Tibial artery (tissue), 4 donors: ENCODE measurements at regions not wholly inside any gene's neighbourhood (a gene's known extent, or its start where the extent isn't known, plus 50 kb on each side); places are given as distances from the start of the nearest gene placed in this dataset.

Source experiments
- DNase-seq, 2 donors: peaks; one replicate each; pipeline ENCODE4 v3.0.0-alpha.2; 2019
- H3K27ac ChIP-seq, 2 donors: fragments of 200-600 bp; sonication (generic) in 1 of 2; 1 replicate in 1 of 2; 2 replicates in 1 of 2; pipeline ENCODE4 v1.5.1; 2018 to 2019; ENCODE audit warnings: mild to moderate bottlenecking in 1 of 2
- H3K27me3 ChIP-seq, 2 donors: fragments of 200-600 bp; sonication (generic) in 1 of 2; one replicate each; pipeline versions ENCODE4 v1.5.1 to v1.6.0; 2016 to 2019
- H3K36me3 ChIP-seq, 3 donors: fragments of 200-600 bp; sonication (generic) in 2 of 3; one replicate each; pipeline ENCODE4 v1.5.1; 2016 to 2019; ENCODE audit warnings: mild to moderate bottlenecking in 2 of 3
- H3K4me1 ChIP-seq, 4 donors: fragments of 200-600 bp; sonication (generic) in 2 of 4; 1 replicate in 3 of 4; 2 replicates in 1 of 4; pipeline ENCODE4 v1.5.1; 2016 to 2019
- H3K4me3 ChIP-seq, 2 donors: fragments of 200-600 bp; sonication (generic) in 1 of 2; 1 replicate in 1 of 2; 2 replicates in 1 of 2; pipeline ENCODE4 v1.5.1; 2018 to 2019; ENCODE audit warnings: mild to moderate bottlenecking in 2 of 2
- H3K9me3 ChIP-seq, 3 donors: fragments of 200-600 bp; sonication (generic) in 1 of 3; one replicate each; pipeline ENCODE4 v1.5.1; 2016 to 2019
- CTCF ChIP-seq, 2 experiments: fragments of 200-600 bp in 1 of 2; fragments of 450-650 bp in 1 of 2; IDR thresholded peaks; one replicate each; pipeline ENCODE4 v1.5.1; 2017 to 2019; ENCODE audit warnings: antibody characterized with exemption in 2 of 2, mild to moderate bottlenecking in 1 of 2, moderate library complexity in 1 of 2
- intact Hi-C: fragments of 100-400 bp; cut with DNase I; formaldehyde crosslinking; loops from one replicate; pipeline ENCODE4 v1.15.0; 2023; ENCODE audit warnings: low total_unique reads

- no peak for DNase-seq
- Histone ChIP-seq H3K27me3 (no peaks in the 10 kb centered on the region), H3K4me3 (no peak overlapping the region), H3K4me1 (no peaks in the 10 kb centered on the region), H3K27ac (no peak overlapping the region), H3K9me3 (no peaks in the 10 kb centered on the region), H3K36me3 (no peaks in the 10 kb centered on the region)
- no peak for TF ChIP-seq CTCF (IDR thresholded peaks at IDR 0.05)
- intact Hi-C loops: no loop called here
Observed at GRCh38 chr6:9373308-9373707, 938.0 kb upstream of the SLC35B3 start.

GRCh38 chr6:9370480-9370879 is 935.1 kb upstream of the SLC35B3 start:
- H3K4me3 ChIP-seq: no peak overlapping the region
- no peak for DNase-seq
- no peak overlapping the region for H3K27ac ChIP-seq
- no peaks in the 10 kb centered on the region for H3K36me3 ChIP-seq
- H3K9me3 ChIP-seq: no peaks in the 10 kb centered on the region
- no peaks in the 10 kb centered on the region for H3K27me3 ChIP-seq
- intact Hi-C loops: no loop called here
- TF ChIP-seq CTCF (IDR thresholded peaks at IDR 0.05): no peak
- H3K4me1 ChIP-seq: no peaks in the 10 kb centered on the region

GRCh38 chr6:9365378-9365777 is 930.0 kb upstream of the SLC35B3 start:
- Histone ChIP-seq H3K4me1 (no peaks in the 10 kb centered on the region), H3K27ac (no peak overlapping the region), H3K4me3 (no peak overlapping the region), H3K36me3 (no peaks in the 10 kb centered on the region), H3K27me3 (no peaks in the 10 kb centered on the region), H3K9me3 (no peaks in the 10 kb centered on the region)
- intact Hi-C loops: no loop called here
- no peak for TF ChIP-seq CTCF (IDR thresholded peaks at IDR 0.05)
- no peak for DNase-seq

GRCh38 chr6:9361749-9362148 is 926.4 kb upstream of the SLC35B3 start:
- no peak for DNase-seq
- Histone ChIP-seq H3K36me3 (no peaks in the 10 kb centered on the region), H3K4me1 (no peaks in the 10 kb centered on the region), H3K27me3 (no peaks in the 10 kb centered on the region), H3K9me3 (no peaks in the 10 kb centered on the region), H3K27ac (no peak overlapping the region), H3K4me3 (no peak overlapping the region)
- TF ChIP-seq CTCF (IDR thresholded peaks at IDR 0.05): no peak
- intact Hi-C loops: no loop called here

- no peak for DNase-seq
- no peak for TF ChIP-seq CTCF (IDR thresholded peaks at IDR 0.05)
- no peak overlapping the region for H3K27ac ChIP-seq
- H3K36me3 ChIP-seq: no peaks in the 10 kb centered on the region
- no peaks in the 10 kb centered on the region for H3K4me1 ChIP-seq
- no peaks in the 10 kb centered on the region for H3K27me3 ChIP-seq
- intact Hi-C loops: no loop called here
- no peak overlapping the region for H3K4me3 ChIP-seq
- H3K9me3 ChIP-seq: no peaks in the 10 kb centered on the region
Observed at GRCh38 chr6:9360881-9361280, 925.5 kb upstream of the SLC35B3 start.

- H3K4me1 ChIP-seq: no peaks in the 10 kb centered on the region
- H3K4me3 ChIP-seq: no peak overlapping the region
- H3K27me3 ChIP-seq: no peaks in the 10 kb centered on the region
- H3K9me3 ChIP-seq: no peaks in the 10 kb centered on the region
- intact Hi-C loops: no loop called here
- H3K36me3 ChIP-seq: no peaks in the 10 kb centered on the region
- no peak for TF ChIP-seq CTCF (IDR thresholded peaks at IDR 0.05)
- H3K27ac ChIP-seq: no peak overlapping the region
- DNase-seq: no peak
Observed at GRCh38 chr6:9347608-9348007, 912.3 kb upstream of the SLC35B3 start.
